Astrocyte (in vitro differentiated cells and primary cell): ENCODE measurements at regions not wholly inside any gene's neighbourhood (a gene's known extent, or its start where the extent isn't known, plus 50 kb on each side); places are given as distances from the start of the nearest gene placed in this dataset.
"Not testable (repeated sequence)": the region's sequence is repeated elsewhere in the genome, so short reads cannot be mapped to it uniquely, and the experiment has no call there.

ENCODE experiments used
- DNase-seq: peaks from one replicate; pipeline ENCODE4 v3.0.0-alpha.2; 2010; ENCODE audit warnings: low read depth
- FAIRE-seq: peaks from 2 replicates; lab custom pipeline; 2011; peaks lifted over from hg19 to GRCh38; lab: Jason Lieb, UNC
- H2AFZ ChIP-seq: 2 replicates; pipeline ENCODE4 v1.6.0; 2012; ENCODE audit warnings: low read depth, low read length, inconsistent platforms
- H3K27ac ChIP-seq: 2 replicates; pipeline ENCODE4 v1.5.1; 2011; ENCODE audit warnings: low read depth, low read length, inconsistent platforms
- H3K27me3 ChIP-seq: 2 replicates; pipeline ENCODE4 v1.6.0; 2011; ENCODE audit warnings: low read length, inconsistent platforms; ENCODE audit not compliant: insufficient read depth
- H3K36me3 ChIP-seq: 2 replicates; pipeline ENCODE4 v1.5.1; 2011; ENCODE audit warnings: low read length, inconsistent platforms; ENCODE audit not compliant: insufficient read depth
- H3K4me1 ChIP-seq: 2 replicates; pipeline ENCODE4 v1.5.1; 2011; ENCODE audit warnings: low read length, inconsistent platforms; ENCODE audit not compliant: insufficient read depth
- H3K4me2 ChIP-seq: 2 replicates; pipeline ENCODE4 v1.6.0; 2012; ENCODE audit warnings: low read length, inconsistent platforms
- H3K4me3 ChIP-seq: 2 replicates; pipeline ENCODE4 v1.5.1; 2011; ENCODE audit warnings: low read depth, mild to moderate bottlenecking, low read length, inconsistent platforms; ENCODE audit not compliant: insufficient read depth
- H3K79me2 ChIP-seq: 2 replicates; pipeline ENCODE4 v1.6.0; 2012; ENCODE audit warnings: mild to moderate bottlenecking, low read length, inconsistent platforms; ENCODE audit not compliant: insufficient read depth
- H3K9ac ChIP-seq: 2 replicates; pipeline ENCODE4 v1.6.0; 2012; ENCODE audit warnings: mild to moderate bottlenecking, low read length, inconsistent platforms
- H3K9me3 ChIP-seq: 2 replicates; pipeline ENCODE4 v1.5.1; 2012; ENCODE audit warnings: low read depth, mild to moderate bottlenecking, low read length, inconsistent platforms; ENCODE audit not compliant: insufficient read depth
- H4K20me1 ChIP-seq: 2 replicates; pipeline ENCODE4 v1.6.0; 2012; ENCODE audit warnings: low read length, inconsistent platforms; ENCODE audit not compliant: insufficient read depth
- H3K27ac Mint-ChIP-seq: one replicate; pipeline ENCODE4 v1.8.0; 2021; ENCODE audit warnings: mild to moderate bottlenecking, mixed read lengths; ENCODE audit not compliant: unreplicated experiment
- H3K27me3 Mint-ChIP-seq: one replicate; pipeline ENCODE4 v1.8.0; 2021; ENCODE audit warnings: low read depth, mixed read lengths; ENCODE audit not compliant: unreplicated experiment
- H3K36me3 Mint-ChIP-seq: one replicate; pipeline ENCODE4 v1.8.0; 2021; ENCODE audit warnings: low read depth, mixed read lengths; ENCODE audit not compliant: unreplicated experiment
- H3K4me1 Mint-ChIP-seq: one replicate; pipeline ENCODE4 v1.8.0; 2021; ENCODE audit warnings: low read depth, mixed read lengths; ENCODE audit not compliant: unreplicated experiment
- H3K4me3 Mint-ChIP-seq: one replicate; pipeline ENCODE4 v1.8.0; 2021; ENCODE audit warnings: mild to moderate bottlenecking, moderate library complexity, mixed read lengths; ENCODE audit not compliant: unreplicated experiment
- H3K9me3 Mint-ChIP-seq: one replicate; pipeline ENCODE4 v1.8.0; 2021; ENCODE audit warnings: mild to moderate bottlenecking, mixed read lengths; ENCODE audit not compliant: unreplicated experiment
- CTCF ChIP-seq: IDR thresholded peaks from 2 replicates; pipeline ENCODE4 v1.5.1; 2011; ENCODE audit warnings: low read depth, mild to moderate bottlenecking, inconsistent platforms, low read length, moderate library complexity; ENCODE audit not compliant: insufficient read depth
- EZH2 ChIP-seq: IDR thresholded peaks from 2 replicates; pipeline ENCODE4 v1.6.1; 2012; ENCODE audit warnings: mild to moderate bottlenecking, low read length, inconsistent platforms; ENCODE audit not compliant: insufficient read depth

DNA sequence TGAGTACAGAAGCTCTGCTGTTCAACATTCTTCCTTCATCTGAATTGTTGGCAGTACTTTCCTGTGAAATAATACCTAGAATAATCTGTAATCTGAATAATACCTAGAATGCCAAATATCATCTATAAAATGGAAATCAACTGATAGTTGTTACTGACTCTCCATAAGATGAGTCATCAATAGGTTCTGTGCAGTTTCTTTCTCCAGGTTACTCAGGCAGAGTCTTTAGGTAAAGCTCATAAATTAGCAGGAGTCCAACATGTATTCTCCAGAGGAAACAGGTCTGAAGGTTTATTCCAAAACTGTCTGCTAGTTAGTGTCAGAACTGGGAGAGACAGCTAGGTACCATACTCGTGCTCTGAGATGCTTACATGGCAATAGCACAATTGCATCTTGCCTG, 282.0 kb upstream of the MAP2 start:
- H4K20me1 ChIP-seq, result no peaks in the 10 kb centered on the region
- H3K9me3 Mint-ChIP-seq, result no peaks in the 10 kb centered on the region
- H3K4me1 ChIP-seq, result no peaks in the 10 kb centered on the region
- H3K27ac Mint-ChIP-seq, result no peak overlapping the region
- FAIRE-seq, result no peak
- H3K4me3 Mint-ChIP-seq, result no peak overlapping the region
- H3K27ac ChIP-seq, result no peak overlapping the region
- H3K9me3 ChIP-seq, result no peaks in the 10 kb centered on the region
- no peaks in the 10 kb centered on the region for H3K4me1 Mint-ChIP-seq
- H3K79me2 ChIP-seq, result no peaks in the 10 kb centered on the region
- H2AFZ ChIP-seq, result no peak overlapping the region
- H3K36me3 Mint-ChIP-seq, result no peaks in the 10 kb centered on the region
- H3K27me3 ChIP-seq, result no peaks in the 10 kb centered on the region
- TF ChIP-seq CTCF, result no peak
- TF ChIP-seq EZH2, result no peak
- no peaks in the 10 kb centered on the region for H3K27me3 Mint-ChIP-seq
- no peak overlapping the region for H3K4me2 ChIP-seq
- no peak for DNase-seq
- H3K9ac ChIP-seq, result no peak overlapping the region
- H3K36me3 ChIP-seq, result no peaks in the 10 kb centered on the region
- no peak overlapping the region for H3K4me3 ChIP-seq

DNA sequence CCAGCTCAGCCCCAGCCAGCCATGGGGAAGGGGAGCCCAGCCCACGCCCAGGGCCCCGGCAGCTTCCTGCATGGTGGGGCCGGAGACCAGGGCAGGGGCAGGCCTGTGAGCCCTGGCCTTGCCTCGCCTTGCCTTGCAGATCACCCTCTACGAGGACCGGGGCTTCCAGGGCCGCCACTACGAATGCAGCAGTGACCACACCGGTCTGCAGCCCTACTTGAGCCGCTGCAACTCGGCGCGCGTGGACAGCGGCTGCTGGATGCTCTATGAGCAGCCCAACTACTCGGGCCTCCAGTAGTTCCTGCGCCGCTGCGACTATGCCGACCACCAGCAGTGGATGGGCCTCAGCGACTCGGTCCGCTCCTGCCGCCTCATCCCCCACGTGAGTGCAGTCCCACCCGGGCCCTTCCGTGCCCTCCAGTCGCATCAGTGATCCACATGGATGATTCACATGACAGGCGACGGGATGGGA, 278.6 kb upstream of the MAP2 start:
- DNase-seq, H3K9me3 Mint-ChIP-seq, FAIRE-seq, H3K4me1 ChIP-seq, H3K79me2 ChIP-seq, H3K27ac ChIP-seq, H3K9ac ChIP-seq, H3K9me3 ChIP-seq, H3K36me3 Mint-ChIP-seq, H3K27me3 ChIP-seq, H2AFZ ChIP-seq, H3K27me3 Mint-ChIP-seq, H3K4me1 Mint-ChIP-seq, H3K4me3 Mint-ChIP-seq, H3K4me3 ChIP-seq, H4K20me1 ChIP-seq, H3K4me2 ChIP-seq, H3K27ac Mint-ChIP-seq, H3K36me3 ChIP-seq: not testable (repeated sequence)

DNA sequence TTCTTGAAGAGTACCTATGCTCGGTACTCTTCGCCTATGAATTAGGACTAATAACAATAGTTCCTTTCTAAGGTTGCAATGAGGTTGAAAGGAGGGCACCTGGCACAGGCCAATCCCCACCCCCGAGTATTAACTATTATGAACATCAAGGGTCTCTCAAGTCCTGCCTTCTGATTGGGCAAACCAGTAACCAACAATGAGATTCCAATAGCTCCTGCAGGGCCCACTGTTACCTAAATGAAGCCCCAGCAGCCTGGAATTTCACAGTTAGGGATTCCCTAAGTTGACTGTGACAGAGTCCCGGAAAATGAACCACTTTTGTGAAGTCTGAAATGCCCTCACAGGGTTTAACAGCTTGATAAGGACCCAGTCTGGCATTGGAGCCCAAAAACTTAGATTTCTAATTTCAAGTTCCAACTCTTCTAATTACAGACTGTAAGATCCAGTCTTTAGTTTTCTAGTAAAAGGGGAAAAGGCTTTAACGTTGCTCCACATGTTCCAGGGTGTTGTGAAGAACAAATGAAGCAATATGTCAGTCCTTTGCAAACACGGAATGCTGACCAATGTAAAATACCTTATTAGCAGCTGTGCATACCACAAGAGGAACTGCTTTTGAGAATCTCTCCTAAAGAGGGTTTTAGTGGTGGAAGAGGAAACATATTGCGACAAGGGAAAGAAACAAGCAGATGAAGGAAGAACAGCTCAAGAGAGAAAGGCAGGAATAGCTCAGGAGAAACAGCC, 277.7 kb upstream of the MAP2 start:
- H4K20me1 ChIP-seq, result no peaks in the 10 kb centered on the region
- TF ChIP-seq CTCF (no peak), EZH2 (no peak)
- no peak overlapping the region for H2AFZ ChIP-seq
- Mint-ChIP-seq H3K27ac (no peak overlapping the region), H3K4me3 (no peak overlapping the region), H3K4me1 (no peaks in the 10 kb centered on the region), H3K27me3 (no peaks in the 10 kb centered on the region), H3K36me3 (no peaks in the 10 kb centered on the region), H3K9me3 (no peaks in the 10 kb centered on the region)
- no peak overlapping the region for H3K9ac ChIP-seq
- no peaks in the 10 kb centered on the region for H3K36me3 ChIP-seq
- no peak for FAIRE-seq
- H3K9me3 ChIP-seq, result no peaks in the 10 kb centered on the region
- no peak for DNase-seq
- H3K4me1 ChIP-seq, result no peaks in the 10 kb centered on the region
- H3K27ac ChIP-seq, result no peak overlapping the region
- no peak overlapping the region for H3K4me2 ChIP-seq
- H3K27me3 ChIP-seq, result no peaks in the 10 kb centered on the region
- no peak overlapping the region for H3K4me3 ChIP-seq
- H3K79me2 ChIP-seq, result no peaks in the 10 kb centered on the region
